Omental fat pad (tissue), 3 donors: ENCODE measurements at regions not wholly inside any gene's neighbourhood (a gene's known extent, or its start where the extent isn't known, plus 50 kb on each side); places are given as distances from the start of the nearest gene placed in this dataset.
"Not testable (repeated sequence)": the region's sequence is repeated elsewhere in the genome, so short reads cannot be mapped to it uniquely, and the experiment has no call there.

Source experiments
- ATAC-seq: fragments of 150-250 bp; one replicate; pipeline ENCODE4 v1.9.1; 2016; ENCODE audit warnings: mild to moderate bottlenecking, moderate library complexity; ENCODE audit not compliant: low FRiP score
- DNase-seq: peaks from one replicate; pipeline ENCODE4 v3.0.0-alpha.2; 2019; ENCODE audit warnings: low spot score
- TF ChIP-seq, protein P1 (sequence below), 3 donors: fragments of 450-650 bp; IDR thresholded peaks; one replicate each; pipeline ENCODE4 v1.5.1; 2016 to 2017; ENCODE audit warnings: antibody characterized with exemption in 3 of 3, mild to moderate bottlenecking in 3 of 3, moderate library complexity in 2 of 3

DNA sequence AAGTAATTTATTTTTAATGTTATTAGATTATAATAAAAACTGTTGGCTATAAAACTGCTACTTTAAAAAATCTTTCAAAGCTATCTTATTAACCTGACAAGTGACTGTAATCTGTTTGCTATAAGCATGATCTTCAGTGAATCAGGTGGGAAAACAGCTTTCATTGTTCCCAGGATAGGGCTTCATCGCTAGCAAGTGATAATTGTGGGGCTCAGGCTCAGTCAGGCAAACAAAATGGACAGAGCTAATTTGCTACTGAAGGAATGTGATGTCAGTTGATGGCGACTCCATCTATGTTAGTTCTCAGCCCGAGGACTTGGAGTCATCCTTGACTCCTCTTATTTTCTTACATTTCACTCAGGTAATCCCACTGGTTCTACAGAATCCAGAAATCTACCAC, 125.0 kb downstream of the RASSF10 start:
- TF ChIP-seq, protein P1, sequence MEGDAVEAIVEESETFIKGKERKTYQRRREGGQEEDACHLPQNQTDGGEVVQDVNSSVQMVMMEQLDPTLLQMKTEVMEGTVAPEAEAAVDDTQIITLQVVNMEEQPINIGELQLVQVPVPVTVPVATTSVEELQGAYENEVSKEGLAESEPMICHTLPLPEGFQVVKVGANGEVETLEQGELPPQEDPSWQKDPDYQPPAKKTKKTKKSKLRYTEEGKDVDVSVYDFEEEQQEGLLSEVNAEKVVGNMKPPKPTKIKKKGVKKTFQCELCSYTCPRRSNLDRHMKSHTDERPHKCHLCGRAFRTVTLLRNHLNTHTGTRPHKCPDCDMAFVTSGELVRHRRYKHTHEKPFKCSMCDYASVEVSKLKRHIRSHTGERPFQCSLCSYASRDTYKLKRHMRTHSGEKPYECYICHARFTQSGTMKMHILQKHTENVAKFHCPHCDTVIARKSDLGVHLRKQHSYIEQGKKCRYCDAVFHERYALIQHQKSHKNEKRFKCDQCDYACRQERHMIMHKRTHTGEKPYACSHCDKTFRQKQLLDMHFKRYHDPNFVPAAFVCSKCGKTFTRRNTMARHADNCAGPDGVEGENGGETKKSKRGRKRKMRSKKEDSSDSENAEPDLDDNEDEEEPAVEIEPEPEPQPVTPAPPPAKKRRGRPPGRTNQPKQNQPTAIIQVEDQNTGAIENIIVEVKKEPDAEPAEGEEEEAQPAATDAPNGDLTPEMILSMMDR (IDR thresholded peaks at IDR 0.05), result no peak
- ATAC-seq, result no peak
- DNase-seq, result no peak

DNA sequence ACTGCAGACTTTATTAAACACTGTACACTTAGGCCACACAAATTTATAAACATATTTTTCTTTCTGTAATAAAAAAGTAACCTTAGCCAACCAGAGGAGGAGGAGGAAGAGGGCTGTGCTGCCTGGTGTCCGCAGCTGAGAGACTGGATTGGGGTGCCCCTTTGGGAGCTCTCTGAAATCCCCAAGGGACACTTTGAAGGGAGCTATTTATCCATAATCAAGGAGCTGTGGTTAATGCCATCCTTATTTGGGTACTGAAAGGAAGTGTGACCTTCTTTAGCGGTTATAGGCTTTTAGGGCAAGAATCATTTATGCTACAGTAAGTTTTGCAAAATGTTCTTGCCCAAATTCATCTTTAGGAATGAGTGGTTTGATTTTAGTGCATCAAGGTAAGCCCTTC, 125.8 kb downstream of the RASSF10 start:
- TF ChIP-seq, protein P1 (IDR thresholded peaks at IDR 0.05), result no peak
- ATAC-seq (no peak), DNase-seq (no peak)

DNA sequence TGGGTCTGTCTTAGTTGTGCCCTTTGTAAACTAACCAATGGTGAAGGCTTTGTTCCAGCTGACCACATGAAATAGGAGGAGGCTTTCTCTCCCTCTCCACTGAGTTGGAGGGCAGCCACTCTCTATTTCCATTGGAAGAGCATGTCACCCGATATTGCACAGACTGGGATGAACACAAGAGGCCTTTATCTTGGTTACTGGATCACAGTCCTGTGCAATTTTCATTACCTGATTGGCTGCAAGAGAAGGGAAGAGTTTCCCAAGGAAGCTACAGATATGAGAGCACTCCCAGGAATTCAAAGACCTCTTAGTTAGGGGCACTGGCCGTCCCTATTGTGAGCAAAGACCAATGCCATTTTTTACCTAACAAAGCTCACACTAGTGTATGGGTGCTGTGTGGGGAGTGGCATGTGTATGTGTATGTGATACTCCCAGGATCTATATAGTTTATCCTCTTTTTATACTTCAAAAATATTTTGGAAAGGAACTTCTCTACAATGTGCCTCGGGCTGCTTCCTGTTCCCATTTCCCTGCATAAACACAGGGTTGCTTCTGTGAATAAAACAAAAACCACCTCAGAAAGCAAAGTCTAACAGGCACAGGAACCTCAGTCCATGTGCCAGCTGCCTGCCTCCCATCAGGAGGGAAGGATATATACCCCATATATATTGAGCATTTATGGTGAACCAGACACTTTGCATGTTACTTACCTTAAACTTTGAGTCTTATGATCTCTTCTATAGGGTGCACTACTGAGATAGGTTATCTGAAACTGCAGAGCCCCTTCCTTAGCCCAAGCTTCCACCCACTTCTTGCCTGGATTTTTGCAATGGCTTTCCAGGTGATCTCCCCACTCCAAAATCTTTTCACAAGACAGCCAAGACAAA, 126.5 kb downstream of the RASSF10 start:
- no peak for ATAC-seq
- TF ChIP-seq, protein P1 (IDR thresholded peaks at IDR 0.05), result no peak
- no peak for DNase-seq

DNA sequence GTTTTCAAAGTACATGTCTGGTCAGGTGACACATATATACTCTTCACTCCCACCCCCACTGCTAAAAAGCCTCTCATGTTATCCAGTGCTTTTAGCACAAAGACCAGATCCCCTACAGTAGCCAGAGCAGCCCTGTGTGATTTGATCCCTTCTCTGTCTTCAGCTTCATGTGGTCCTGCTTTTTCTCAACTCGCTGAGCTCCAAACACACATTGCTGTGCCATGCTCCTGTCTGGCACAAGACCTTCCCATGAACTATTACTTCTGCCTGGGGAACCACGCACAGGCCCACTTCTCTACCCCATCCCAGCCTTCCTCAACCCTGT, 127.1 kb downstream of the RASSF10 start:
- DNase-seq (no peak), ATAC-seq (no peak)
- TF ChIP-seq, protein P1 (IDR thresholded peaks at IDR 0.05), result no peak

DNA sequence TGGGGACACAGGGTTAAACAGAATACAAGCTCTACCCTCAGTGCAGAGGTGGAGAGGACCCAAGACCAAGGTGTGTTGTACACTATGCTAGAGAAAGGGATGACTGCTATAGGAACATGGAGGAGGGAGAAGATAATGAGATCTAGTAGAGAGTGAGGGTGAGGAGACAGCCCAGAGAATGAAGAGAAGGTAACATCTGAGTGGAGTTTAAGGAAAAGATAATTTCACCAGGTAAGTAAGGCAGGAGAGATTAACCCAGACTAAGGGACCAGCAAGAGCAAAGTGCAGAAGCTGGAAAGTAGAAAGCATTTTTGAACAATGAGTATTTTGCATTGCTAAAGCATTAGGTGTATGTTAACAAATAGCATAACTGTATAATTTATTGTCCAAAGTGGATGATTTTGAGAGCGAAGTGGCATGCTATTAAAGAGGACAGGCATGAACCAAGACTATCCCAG, 128.8 kb downstream of the RASSF10 start:
- ATAC-seq, result no peak
- TF ChIP-seq, protein P1 (IDR thresholded peaks at IDR 0.05), result no peak
- DNase-seq, result no peak

DNA sequence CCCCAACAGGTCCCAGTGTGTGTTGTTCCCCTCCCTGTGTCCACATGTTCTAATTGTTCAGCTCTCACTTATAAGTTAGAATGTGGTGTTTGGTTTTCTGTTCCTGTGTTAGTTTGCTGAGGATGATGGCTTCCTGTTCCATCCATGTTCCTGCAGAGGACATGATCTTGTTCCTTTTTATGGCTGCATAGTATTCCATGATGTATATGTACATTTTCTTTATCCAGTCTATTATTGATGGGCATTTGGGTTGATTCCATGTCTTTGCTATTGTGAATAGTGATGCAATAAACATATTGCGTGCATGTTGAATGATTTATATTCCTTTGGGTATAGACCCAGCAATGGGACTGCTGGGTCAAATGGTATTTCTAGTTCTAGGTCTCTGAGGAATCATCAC, 130.0 kb downstream of the RASSF10 start:
- DNase-seq, ATAC-seq: not testable (repeated sequence)

DNA sequence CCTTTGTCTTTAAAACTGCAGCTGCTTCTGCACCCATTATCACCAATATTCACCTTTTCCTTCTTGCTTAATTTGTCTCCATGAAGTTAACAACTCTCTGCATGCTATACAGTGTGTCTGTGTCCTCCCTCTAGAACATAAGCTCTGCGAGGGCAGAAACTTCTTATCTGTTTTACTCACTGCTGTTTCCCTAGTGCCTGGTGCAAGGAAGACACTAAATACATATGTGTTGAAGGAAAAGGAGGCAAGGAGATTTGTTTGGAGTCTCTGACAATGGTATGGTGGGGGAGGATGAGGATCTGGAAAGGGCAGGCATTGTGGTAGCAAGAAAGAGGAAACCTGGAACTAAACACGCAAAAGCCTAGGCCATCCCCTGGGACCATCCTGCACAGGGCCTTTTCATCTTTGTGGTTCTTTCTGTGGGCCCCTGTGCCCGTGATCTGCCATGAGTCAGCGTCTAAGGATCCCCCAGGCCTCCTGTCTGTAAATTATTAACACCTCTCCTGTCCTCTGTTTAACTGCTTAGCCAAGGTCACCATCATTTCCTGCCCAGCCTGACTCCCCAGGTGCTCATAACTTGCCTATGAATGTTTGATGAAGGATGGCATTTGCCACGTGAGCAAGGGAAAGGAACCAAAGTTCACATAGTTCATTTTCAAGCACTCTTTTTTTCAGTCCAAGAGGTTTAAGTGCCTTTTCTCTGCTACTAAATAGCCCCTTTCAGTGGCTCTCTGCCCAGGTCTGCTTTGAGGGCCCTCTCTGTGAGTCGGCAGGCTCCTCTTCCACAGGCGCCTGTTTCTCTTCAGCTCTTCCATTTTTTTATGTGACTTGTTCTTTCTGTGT, 131.1 kb downstream of the RASSF10 start:
- ATAC-seq, result no peak
- DNase-seq, result no peak
- TF ChIP-seq, protein P1 (IDR thresholded peaks at IDR 0.05), result no peak
